ENCODE measurements at regions not wholly inside any gene's neighbourhood (a gene's known extent, or its start where the extent isn't known, plus 50 kb on each side); places are given as distances from the start of the nearest gene placed in this dataset.

DNA sequence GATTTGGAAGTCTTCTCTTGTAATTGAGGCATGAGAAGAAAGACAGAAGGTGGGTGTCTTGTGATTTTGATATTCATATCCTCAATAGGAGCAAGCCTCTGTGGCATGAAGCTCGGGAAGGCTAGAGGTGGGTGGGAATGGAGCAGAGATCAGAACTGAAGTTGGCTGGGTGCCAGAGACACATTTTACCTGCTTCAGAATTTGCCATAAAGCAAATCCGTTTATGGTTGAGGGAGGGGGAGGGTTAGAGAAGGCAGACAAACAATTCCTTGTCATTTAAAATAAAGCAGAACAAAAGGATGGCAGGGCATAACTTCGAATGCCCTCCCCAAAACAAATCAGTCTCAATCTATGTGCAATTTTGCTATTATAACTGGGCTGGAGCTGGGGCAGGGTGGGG lies 305.9 kb downstream of the KLF5 start:
- Histone ChIP-seq H3K27me3 (ENCODE audit: control insufficient read depth, insufficient read depth, low read length) (peaks cover 3% of the 10 kb centered on the region; the same call in 1 of the 2 replicates), H3K9ac (ENCODE audit: low read depth, low read length) (no peak overlapping the region), H2BK20ac (ENCODE audit: low read depth, low read length) (no peak overlapping the region), H3K9me1 (ENCODE audit: insufficient read depth, low read length) (no peaks in the 10 kb centered on the region), H4K5ac (ENCODE audit: low read depth, low read length) (no peak overlapping the region), H3K4me1 (ENCODE audit: control insufficient read depth, insufficient read depth, low read length) (no peaks in the 10 kb centered on the region), H4K8ac (ENCODE audit: low read depth in 2 of 2, low read length in 2 of 2) (no peak overlapping the region), H4K20me1 (ENCODE audit: insufficient read depth, low read length) (no peaks in the 10 kb centered on the region), H2AFZ (replicated peaks; ENCODE audit: low read length, poor library complexity) (no peak overlapping the region), H3K18ac (ENCODE audit: low read depth, low read length) (no peak overlapping the region), H3K14ac (replicated peaks; ENCODE audit: low read depth, low read length) (no peak overlapping the region), H3K4ac (ENCODE audit: low read depth, low read length) (no peak overlapping the region), H3K4me2 (ENCODE audit: low read depth, low read length) (no peak overlapping the region), H3K56ac (ENCODE audit: extremely low read depth, insufficient read depth, low read length) (no peak overlapping the region), H2BK5ac (ENCODE audit: low read depth, low read length, poor library complexity, severe bottlenecking) (no peak overlapping the region), H2BK15ac (ENCODE audit: low read depth, low read length) (no peak overlapping the region), H2BK120ac (ENCODE audit: low read depth, low read length) (no peak overlapping the region), H3K79me1 (ENCODE audit: low read depth in 1 of 2, low read length in 2 of 2) (no peaks in the 10 kb centered on the region), H3K4me3 (ENCODE audit: insufficient read depth, low read depth, low read length) (no peak overlapping the region), H3K36me3 (ENCODE audit: control insufficient read depth, insufficient read depth, low read length) (no peaks in the 10 kb centered on the region), H3K27ac (ENCODE audit: insufficient read depth, low read length) (no peak overlapping the region), H3K9me3 (ENCODE audit: control insufficient read depth, insufficient read depth, low read length) (no peaks in the 10 kb centered on the region), H2AK5ac (ENCODE audit: low read depth, low read length) (no peak overlapping the region), H2AK9ac (replicated peaks; ENCODE audit: low read depth, low read length, poor library complexity) (no peak overlapping the region), H3K23ac (ENCODE audit: low read depth, low read length) (no peak overlapping the region), H4K91ac (ENCODE audit: insufficient read depth, low read depth, low read length) (no peak overlapping the region)
- dilution Hi-C loops (cut with HindIII; ENCODE audit: low sequenced_read_pairs, unreplicated experiment), result no loop called here
- in situ Hi-C loops (cut with MboI; ENCODE audit: low sequenced_read_pairs), result no loop called here
- DNase-seq (no peak), ATAC-seq (ENCODE audit: low read depth) (no peak)
- intact Hi-C loops (cut with micrococcal nuclease), result no loop called here
- POLR2A ChIA-PET (ENCODE audit: unreplicated experiment), result no interaction called here
- no TSS peak for BruUV-seq (replicated peaks)
- CTCF ChIA-PET, result no interaction called here
- TF ChIP-seq, protein P1, sequence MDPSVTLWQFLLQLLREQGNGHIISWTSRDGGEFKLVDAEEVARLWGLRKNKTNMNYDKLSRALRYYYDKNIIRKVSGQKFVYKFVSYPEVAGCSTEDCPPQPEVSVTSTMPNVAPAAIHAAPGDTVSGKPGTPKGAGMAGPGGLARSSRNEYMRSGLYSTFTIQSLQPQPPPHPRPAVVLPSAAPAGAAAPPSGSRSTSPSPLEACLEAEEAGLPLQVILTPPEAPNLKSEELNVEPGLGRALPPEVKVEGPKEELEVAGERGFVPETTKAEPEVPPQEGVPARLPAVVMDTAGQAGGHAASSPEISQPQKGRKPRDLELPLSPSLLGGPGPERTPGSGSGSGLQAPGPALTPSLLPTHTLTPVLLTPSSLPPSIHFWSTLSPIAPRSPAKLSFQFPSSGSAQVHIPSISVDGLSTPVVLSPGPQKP (IDR thresholded peaks at IDR 0.05; ENCODE audit: borderline replicate concordance, low read depth, low read length), result no peak
- TF ChIP-seq FOS (IDR thresholded peaks at IDR 0.05; ENCODE audit: low read depth, low read length) (no peak), POLR2A (IDR thresholded peaks at IDR 0.05; ENCODE audit: low read depth, low read length) (no peak), CEBPB (IDR thresholded peaks at IDR 0.05; ENCODE audit: low read depth, low read length) (no peak), CHD1 (IDR thresholded peaks at IDR 0.05; ENCODE audit: low read depth, low read length) (no peak), MXI1 (IDR thresholded peaks at IDR 0.05; ENCODE audit: borderline replicate concordance, low read depth, low read length) (no peak), SMC3 (IDR thresholded peaks at IDR 0.05; ENCODE audit: low read depth, low read length) (no peak), NFE2L2 (IDR thresholded peaks at IDR 0.05; ENCODE audit: low read depth, low read length) (no peak), MAFK (IDR thresholded peaks at IDR 0.05; ENCODE audit: low read depth, low read length) (no peak), RAD21 (IDR thresholded peaks at IDR 0.05; ENCODE audit: low read length) (no peak), RCOR1 (IDR thresholded peaks at IDR 0.05; ENCODE audit: insufficient replicate concordance, low read length) (no peak), BHLHE40 (IDR thresholded peaks at IDR 0.05; ENCODE audit: low read depth, low read length) (no peak), MAZ (IDR thresholded peaks at IDR 0.05; ENCODE audit: borderline replicate concordance, low read depth, low read length) (no peak), RFX5 (IDR thresholded peaks at IDR 0.05; ENCODE audit: low read depth, low read length) (no peak)
- TF ChIP-seq, protein P2, sequence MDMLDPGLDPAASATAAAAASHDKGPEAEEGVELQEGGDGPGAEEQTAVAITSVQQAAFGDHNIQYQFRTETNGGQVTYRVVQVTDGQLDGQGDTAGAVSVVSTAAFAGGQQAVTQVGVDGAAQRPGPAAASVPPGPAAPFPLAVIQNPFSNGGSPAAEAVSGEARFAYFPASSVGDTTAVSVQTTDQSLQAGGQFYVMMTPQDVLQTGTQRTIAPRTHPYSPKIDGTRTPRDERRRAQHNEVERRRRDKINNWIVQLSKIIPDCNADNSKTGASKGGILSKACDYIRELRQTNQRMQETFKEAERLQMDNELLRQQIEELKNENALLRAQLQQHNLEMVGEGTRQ (IDR thresholded peaks at IDR 0.05; ENCODE audit: low read depth, low read length), result no peak
- TF ChIP-seq, protein P3, sequence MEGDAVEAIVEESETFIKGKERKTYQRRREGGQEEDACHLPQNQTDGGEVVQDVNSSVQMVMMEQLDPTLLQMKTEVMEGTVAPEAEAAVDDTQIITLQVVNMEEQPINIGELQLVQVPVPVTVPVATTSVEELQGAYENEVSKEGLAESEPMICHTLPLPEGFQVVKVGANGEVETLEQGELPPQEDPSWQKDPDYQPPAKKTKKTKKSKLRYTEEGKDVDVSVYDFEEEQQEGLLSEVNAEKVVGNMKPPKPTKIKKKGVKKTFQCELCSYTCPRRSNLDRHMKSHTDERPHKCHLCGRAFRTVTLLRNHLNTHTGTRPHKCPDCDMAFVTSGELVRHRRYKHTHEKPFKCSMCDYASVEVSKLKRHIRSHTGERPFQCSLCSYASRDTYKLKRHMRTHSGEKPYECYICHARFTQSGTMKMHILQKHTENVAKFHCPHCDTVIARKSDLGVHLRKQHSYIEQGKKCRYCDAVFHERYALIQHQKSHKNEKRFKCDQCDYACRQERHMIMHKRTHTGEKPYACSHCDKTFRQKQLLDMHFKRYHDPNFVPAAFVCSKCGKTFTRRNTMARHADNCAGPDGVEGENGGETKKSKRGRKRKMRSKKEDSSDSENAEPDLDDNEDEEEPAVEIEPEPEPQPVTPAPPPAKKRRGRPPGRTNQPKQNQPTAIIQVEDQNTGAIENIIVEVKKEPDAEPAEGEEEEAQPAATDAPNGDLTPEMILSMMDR (conservative IDR thresholded peaks at IDR 0.05; ENCODE audit: low read depth, low read length), result no peak
- no CpG with 5 or more reads among the region's 3 CpGs for WGBS, 2 experiments (ENCODE audit: extremely low coverage in 2 of 2, insufficient read length in 1 of 2)
